H1 (cell line): ENCODE measurements at regions not wholly inside any gene's neighbourhood (a gene's known extent, or its start where the extent isn't known, plus 50 kb on each side); places are given as distances from the start of the nearest gene placed in this dataset.

ENCODE experiments used
- BCL11A ChIP-seq, 2 experiments: IDR thresholded peaks; one replicate each; pipeline ENCODE4 v1.6.1; 2011; ENCODE audit warnings: low read depth in 2 of 2, low read length in 2 of 2, mild to moderate bottlenecking in 2 of 2
- CTCF ChIP-seq, 3 experiments: IDR thresholded peaks; 1 replicate in 2 of 3; 2 replicates in 1 of 3; pipeline versions ENCODE4 v1.5.1 to v1.6.1; 2011; ENCODE audit warnings: low read length in 3 of 3, mild to moderate bottlenecking in 3 of 3, inconsistent platforms in 2 of 3, low read depth in 1 of 3, moderate library complexity in 1 of 3; ENCODE audit not compliant: insufficient read depth in 1 of 3; ENCODE audit errors: control extremely low read depth in 1 of 3
- EGR1 ChIP-seq: IDR thresholded peaks from 2 replicates; pipeline ENCODE4 v1.6.1; 2011; ENCODE audit warnings: low read depth, low read length, borderline replicate concordance
- POLR2AphosphoS5 ChIP-seq: IDR thresholded peaks from 2 replicates; pipeline ENCODE4 v1.6.1; 2011; ENCODE audit warnings: low read depth, low read length
- POU5F1 ChIP-seq: IDR thresholded peaks from 2 replicates; pipeline ENCODE4 v1.6.1; 2011; ENCODE audit warnings: low read depth, mild to moderate bottlenecking, low read length, moderate library complexity
- TEAD4 ChIP-seq: IDR thresholded peaks from 2 replicates; pipeline ENCODE4 v1.6.1; 2012; ENCODE audit warnings: low read depth, low read length, inconsistent platforms, mixed read lengths

- TF ChIP-seq CTCF (IDR thresholded peaks at IDR 0.05; ENCODE audit: control extremely low read depth in 1 of 3, insufficient read depth in 1 of 3, low read depth in 1 of 3, low read length in 3 of 3) (no peak), EGR1 (no peak), POLR2AphosphoS5 (no peak), POU5F1 (no peak), BCL11A (IDR thresholded peaks at IDR 0.05; ENCODE audit: low read depth in 2 of 2, low read length in 2 of 2) (no peak), TEAD4 (no peak)
These were observed 557.6 kb downstream of the PRR16 start (continued) for GRCh38 chr5:121021681-121022080.
